ENCODE measurements at regions not wholly inside any gene's neighbourhood (a gene's known extent, or its start where the extent isn't known, plus 50 kb on each side); places are given as distances from the start of the nearest gene placed in this dataset.

- no peak for DNase-seq (ENCODE audit: low spot score)
- no peak overlapping the region for H2AFZ ChIP-seq (replicated peaks)
- H3K4me2 ChIP-seq = no peak overlapping the region
- no peak overlapping the region for H3K4me3 Mint-ChIP-seq
- H3K27me3 Mint-ChIP-seq (ENCODE audit: insufficient read depth, low read depth) = peaks cover 3% of the 10 kb centered on the region
- H3K27ac ChIP-seq = no peak overlapping the region
- peaks cover 5% of the 10 kb centered on the region for H3K9me3 Mint-ChIP-seq
- no peak overlapping the region for H3K27ac Mint-ChIP-seq
- H4K20me1 ChIP-seq (ENCODE audit: low read depth) = no peaks in the 10 kb centered on the region
- no peak overlapping the region for H3K9ac ChIP-seq
- H3K9me3 ChIP-seq (ENCODE audit: low read depth) = no peaks in the 10 kb centered on the region
- no peaks in the 10 kb centered on the region for H3K79me2 ChIP-seq (ENCODE audit: low read depth)
- H3F3A ChIP-seq (ENCODE audit: low read depth) = no peaks in the 10 kb centered on the region
- H3K36me3 ChIP-seq = no peaks in the 10 kb centered on the region
- peaks cover 1% of the 10 kb centered on the region for H3K36me3 Mint-ChIP-seq
- H3K4me1 ChIP-seq = no peaks in the 10 kb centered on the region
- no peaks in the 10 kb centered on the region for H3K27me3 ChIP-seq
- TF ChIP-seq EZH2 (IDR thresholded peaks at IDR 0.05) (no peak), EZH2phosphoT487 (IDR thresholded peaks at IDR 0.05) (no peak), CTCF (IDR thresholded peaks at IDR 0.05) (no peak)
- peaks cover 15% of the 10 kb centered on the region for H3K4me1 Mint-ChIP-seq
- H3K4me3 ChIP-seq = no peak overlapping the region
Measured at GRCh38 chr6:140817176-140817575, 1315.5 kb upstream of the GJE1 start.

DNA sequence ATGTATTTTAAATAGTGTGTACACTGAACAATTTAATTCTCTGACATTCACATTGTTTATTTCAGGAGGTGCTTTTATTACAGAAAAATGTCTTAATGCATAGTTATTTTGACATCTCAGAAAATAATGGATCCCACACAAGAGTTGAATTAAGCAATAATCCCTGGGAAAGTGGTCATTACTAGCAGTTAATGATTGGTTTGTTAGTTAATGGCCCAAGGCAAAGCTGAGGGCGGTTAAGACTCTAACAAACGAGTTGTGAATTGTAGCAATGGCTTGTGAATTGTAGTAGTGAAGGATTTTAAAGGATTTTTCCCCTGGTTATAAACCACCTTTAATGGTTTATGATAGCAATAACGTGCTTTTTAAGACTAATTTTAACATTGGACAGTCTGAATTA is 1316.0 kb upstream of the GJE1 start:
- H3K4me2 ChIP-seq = no peak overlapping the region

GRCh38 chr6:140812636-140813035 is 1320.1 kb upstream of the GJE1 start:
- Histone ChIP-seq H3K36me3 (no peaks in the 10 kb centered on the region), H3K27ac (no peak overlapping the region), H3K79me2 (ENCODE audit: low read depth) (no peaks in the 10 kb centered on the region), H3K9me3 (ENCODE audit: low read depth) (no peaks in the 10 kb centered on the region), H3K4me2 (no peak overlapping the region), H3K4me1 (no peaks in the 10 kb centered on the region), H4K20me1 (ENCODE audit: low read depth) (no peaks in the 10 kb centered on the region), H2AFZ (replicated peaks) (no peak overlapping the region), H3K9ac (no peak overlapping the region), H3F3A (ENCODE audit: low read depth) (no peaks in the 10 kb centered on the region), H3K27me3 (no peaks in the 10 kb centered on the region), H3K4me3 (no peak overlapping the region)
- no peaks in the 10 kb centered on the region for H3K27me3 Mint-ChIP-seq (ENCODE audit: insufficient read depth, low read depth)
- H3K36me3 Mint-ChIP-seq = peaks cover 1% of the 10 kb centered on the region
- peaks cover 5% of the 10 kb centered on the region for H3K9me3 Mint-ChIP-seq
- TF ChIP-seq EZH2phosphoT487 (IDR thresholded peaks at IDR 0.05) (no peak), CTCF (IDR thresholded peaks at IDR 0.05) (no peak), EZH2 (IDR thresholded peaks at IDR 0.05) (no peak)
- no peak overlapping the region for H3K4me3 Mint-ChIP-seq
- no peak for DNase-seq (ENCODE audit: low spot score)
- H3K27ac Mint-ChIP-seq = no peak overlapping the region
- peaks cover 8% of the 10 kb centered on the region for H3K4me1 Mint-ChIP-seq

More for the DNA sequence above, 1316.0 kb upstream of the GJE1 start:
- Histone ChIP-seq H3K79me2 (ENCODE audit: low read depth) (no peaks in the 10 kb centered on the region), H2AFZ (replicated peaks) (no peak overlapping the region), H3K9ac (no peak overlapping the region), H3K27me3 (no peaks in the 10 kb centered on the region), H4K20me1 (ENCODE audit: low read depth) (no peaks in the 10 kb centered on the region), H3K27ac (no peak overlapping the region), H3K4me1 (no peaks in the 10 kb centered on the region), H3K36me3 (no peaks in the 10 kb centered on the region), H3F3A (ENCODE audit: low read depth) (no peaks in the 10 kb centered on the region), H3K4me3 (no peak overlapping the region), H3K9me3 (ENCODE audit: low read depth) (no peaks in the 10 kb centered on the region)
- H3K27me3 Mint-ChIP-seq (ENCODE audit: insufficient read depth, low read depth) = peaks cover 3% of the 10 kb centered on the region
- DNase-seq (ENCODE audit: low spot score) = no peak
- peaks cover 5% of the 10 kb centered on the region for H3K9me3 Mint-ChIP-seq
- no peak for TF ChIP-seq EZH2 (IDR thresholded peaks at IDR 0.05)
- TF ChIP-seq CTCF (IDR thresholded peaks at IDR 0.05) = no peak
- no peak for TF ChIP-seq EZH2phosphoT487 (IDR thresholded peaks at IDR 0.05)
- H3K4me1 Mint-ChIP-seq = peaks cover 11% of the 10 kb centered on the region
- no peak overlapping the region for H3K27ac Mint-ChIP-seq
- peaks cover 1% of the 10 kb centered on the region for H3K36me3 Mint-ChIP-seq
- H3K4me3 Mint-ChIP-seq = no peak overlapping the region
